SIG-M5 (cell line): ENCODE measurements at regions not wholly inside any gene's neighbourhood (a gene's known extent, or its start where the extent isn't known, plus 50 kb on each side); places are given as distances from the start of the nearest gene placed in this dataset.
"Not testable (repeated sequence)": the region's sequence is repeated elsewhere in the genome, so short reads cannot be mapped to it uniquely, and the experiment has no call there.

Source experiments
- DNase-seq: peaks from one replicate; lab custom pipeline; 2025; lab: John Stamatoyannopoulos, UW

- DNase-seq: no peak
Measured at GRCh38 chr12:94916663-94917062, 86.8 kb downstream of the NDUFA12 start.

- DNase-seq: no peak
Measured at GRCh38 chr12:94909663-94910062, 93.8 kb downstream of the NDUFA12 start.

- DNase-seq: not testable (repeated sequence)
Measured at GRCh38 chr12:94905749-94906148, 97.7 kb downstream of the NDUFA12 start.

GRCh38 chr12:94900496-94900895, 103.0 kb downstream of the NDUFA12 start:
- no peak for DNase-seq

GRCh38 chr12:94898388-94898787, 105.1 kb downstream of the NDUFA12 start:
- DNase-seq: no peak

GRCh38 chr12:94892544-94893267, 110.8 kb downstream of the NDUFA12 start:
- no peak for DNase-seq

GRCh38 chr12:94889445-94890210, 113.9 kb downstream of the NDUFA12 start:
- DNase-seq: no peak

- DNase-seq: no peak
Measured at GRCh38 chr12:94879542-94879941, 124.0 kb downstream of the NDUFA12 start.

GRCh38 chr12:94875525-94875924, 128.0 kb downstream of the NDUFA12 start:
- no peak for DNase-seq

GRCh38 chr12:94874518-94875302, 128.8 kb downstream of the NDUFA12 start:
- DNase-seq: no peak

GRCh38 chr12:94873734-94874517, 129.6 kb downstream of the NDUFA12 start:
- DNase-seq: no peak

- no peak for DNase-seq
Measured at GRCh38 chr12:94872971-94873733, 130.3 kb downstream of the NDUFA12 start.

- DNase-seq: no peak
Measured at GRCh38 chr12:94872671-94872970, 130.9 kb downstream of the NDUFA12 start.

- DNase-seq: no peak
Measured at GRCh38 chr12:94872007-94872653, 131.4 kb downstream of the NDUFA12 start.

- DNase-seq: no peak
Measured at GRCh38 chr12:94870511-94870910, 133.0 kb downstream of the NDUFA12 start.

GRCh38 chr12:94868161-94868560, 135.3 kb downstream of the NDUFA12 start:
- DNase-seq: no peak

- DNase-seq: no peak
Measured at GRCh38 chr12:94867066-94867855, 136.2 kb downstream of the NDUFA12 start.

- no peak for DNase-seq
Measured at GRCh38 chr12:94864987-94865386, 138.5 kb downstream of the NDUFA12 start.

- no peak for DNase-seq
Measured at GRCh38 chr12:94863321-94864035, 140.0 kb downstream of the NDUFA12 start.
